HCT116 (cell line): ENCODE measurements at regions not wholly inside any gene's neighbourhood (a gene's known extent, or its start where the extent isn't known, plus 50 kb on each side); places are given as distances from the start of the nearest gene placed in this dataset.

ENCODE experiments used
- CTCF ChIP-seq, 3 experiments: fragments of 200-600 bp in 1 of 3; sonication (generic) in 1 of 3; IDR thresholded peaks in 2 of 3; conservative IDR thresholded peaks in 1 of 3; 2 replicates each; pipeline ENCODE4 v1.5.1; 2012 to 2017; ENCODE audit warnings: low read depth in 2 of 3, low read length in 2 of 3, antibody characterized with exemption in 1 of 3, borderline replicate concordance in 1 of 3, control low read depth in 1 of 3, mild to moderate bottlenecking in 1 of 3, mixed read lengths in 1 of 3, mixed run types in 1 of 3, moderate library complexity in 1 of 3; ENCODE audit not compliant: insufficient read depth in 1 of 3
- POLR2A ChIP-seq: IDR thresholded peaks from 2 replicates; pipeline ENCODE4 v1.7.0; 2011; ENCODE audit warnings: borderline replicate concordance; ENCODE audit not compliant: insufficient read depth, insufficient read length; ENCODE audit errors: extremely low read depth
- TF ChIP-seq, protein P1 (sequence below): IDR thresholded peaks from 2 replicates; pipeline ENCODE4 v1.6.1; 2012

DNA sequence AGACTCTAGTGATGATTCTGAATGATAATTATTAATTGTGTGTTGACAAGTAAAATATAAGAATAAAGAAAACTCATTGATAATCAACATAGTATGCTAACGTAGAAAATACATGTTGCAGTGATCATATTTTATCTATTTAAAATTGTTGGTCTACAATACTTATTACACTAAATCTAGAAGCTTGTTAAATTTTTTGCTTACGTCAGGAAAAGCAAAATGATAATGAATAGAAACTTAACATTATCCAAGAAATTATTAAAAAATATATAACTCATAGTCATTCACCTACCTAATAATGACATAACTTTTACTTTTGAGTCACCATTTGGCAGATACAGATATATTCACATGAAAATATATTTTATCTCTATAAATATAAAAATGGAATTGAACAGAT is 984.1 kb downstream of the PLOD2 start:
- TF ChIP-seq POLR2A (no peak), CTCF (IDR thresholded peaks at IDR 0.05 in 2 of 3, conservative IDR thresholded peaks at IDR 0.05 in 1 of 3; ENCODE audit: borderline replicate concordance in 1 of 3, insufficient read depth in 1 of 3, low read depth in 2 of 3, low read length in 2 of 3) (no peak)
- TF ChIP-seq, protein P1, sequence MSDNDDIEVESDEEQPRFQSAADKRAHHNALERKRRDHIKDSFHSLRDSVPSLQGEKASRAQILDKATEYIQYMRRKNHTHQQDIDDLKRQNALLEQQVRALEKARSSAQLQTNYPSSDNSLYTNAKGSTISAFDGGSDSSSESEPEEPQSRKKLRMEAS: no peak
